Adrenal gland (tissue), 9 donors: ENCODE measurements at regions not wholly inside any gene's neighbourhood (a gene's known extent, or its start where the extent isn't known, plus 50 kb on each side); places are given as distances from the start of the nearest gene placed in this dataset.

Experiments
- DNase-seq, 7 donors: peaks; one replicate each; pipeline ENCODE4 v3.0.0-alpha.2; 2019 to 2020
- H3K27ac ChIP-seq, 5 donors: fragments of 200-600 bp; sonication (generic) in 4 of 5; 1 replicate in 3 of 5; 2 replicates in 2 of 5; pipeline versions ENCODE4 v1.5.1 to v1.8.0; 2016 to 2020; ENCODE audit warnings: mild to moderate bottlenecking in 1 of 5
- H3K27me3 ChIP-seq: fragments of 200-600 bp; 2 replicates; pipeline ENCODE4 v1.8.0; 2021
- H3K36me3 ChIP-seq, 2 donors: fragments of 200-600 bp; replicated peaks in 1 of 2; 1 replicate in 1 of 2; 2 replicates in 1 of 2; pipeline versions ENCODE4 v1.5.1 to v1.8.0; 2018 to 2022
- H3K4me1 ChIP-seq, 2 donors: fragments of 200-600 bp; replicated peaks in 1 of 2; 1 replicate in 1 of 2; 2 replicates in 1 of 2; pipeline versions ENCODE4 v1.5.1 to v1.8.0; 2018 to 2021
- H3K4me3 ChIP-seq, 4 donors: fragments of 200-600 bp; sonication (generic) in 3 of 4; one replicate each; pipeline ENCODE4 v1.5.1; 2016 to 2018
- H3K9me3 ChIP-seq, 3 donors: fragments of 200-600 bp; sonication (generic) in 1 of 3; replicated peaks in 1 of 3; 1 replicate in 2 of 3; 2 replicates in 1 of 3; pipeline versions ENCODE4 v1.5.1 to v1.8.0; 2016 to 2021
- CTCF ChIP-seq, 6 experiments: fragments of 450-650 bp in 4 of 6; fragments of 200-600 bp in 2 of 6; sonication (generic) in 1 of 6; IDR thresholded peaks; 1 replicate in 5 of 6; 2 replicates in 1 of 6; pipeline versions ENCODE4 v1.5.1 to v1.8.0; 2016 to 2021; ENCODE audit warnings: antibody characterized with exemption in 6 of 6, mild to moderate bottlenecking in 2 of 6, moderate library complexity in 1 of 6
- POLR2A ChIP-seq, 2 donors: fragments of 450-650 bp; IDR thresholded peaks; one replicate each; pipeline ENCODE4 v1.6.1; 2017; ENCODE audit warnings: antibody characterized with exemption in 2 of 2, mild to moderate bottlenecking in 2 of 2, moderate library complexity in 1 of 2
- WGBS, 4 donors: extraction: QIAGEN DNeasy Blood & Tissue Kit in 2 of 4; methylation state at CpG; one replicate each; pipeline versions ENCODE4 v1.1.5 to v1.1.7; 2013 to 2017; 5-methylcytosine and 5-hydroxymethylcytosine counted together
- intact Hi-C, 2 donors: fragments of 100-400 bp; cut with DNase I; formaldehyde crosslinking; loops; one replicate each; pipeline versions ENCODE4 v1.14.1 to v1.15.0; 2022 to 2023
- donor health status: healthy with polysubstance abuse.
- donor health status: Bipolar disorder and iron deficiency.
- donor health status: DM: yes; HTN: yes; CAD: no.
- donor health status: DM: no; HTN: no; CAD: no.
- donor health status: DM: no; HTN: no; CAD: no.

DNA sequence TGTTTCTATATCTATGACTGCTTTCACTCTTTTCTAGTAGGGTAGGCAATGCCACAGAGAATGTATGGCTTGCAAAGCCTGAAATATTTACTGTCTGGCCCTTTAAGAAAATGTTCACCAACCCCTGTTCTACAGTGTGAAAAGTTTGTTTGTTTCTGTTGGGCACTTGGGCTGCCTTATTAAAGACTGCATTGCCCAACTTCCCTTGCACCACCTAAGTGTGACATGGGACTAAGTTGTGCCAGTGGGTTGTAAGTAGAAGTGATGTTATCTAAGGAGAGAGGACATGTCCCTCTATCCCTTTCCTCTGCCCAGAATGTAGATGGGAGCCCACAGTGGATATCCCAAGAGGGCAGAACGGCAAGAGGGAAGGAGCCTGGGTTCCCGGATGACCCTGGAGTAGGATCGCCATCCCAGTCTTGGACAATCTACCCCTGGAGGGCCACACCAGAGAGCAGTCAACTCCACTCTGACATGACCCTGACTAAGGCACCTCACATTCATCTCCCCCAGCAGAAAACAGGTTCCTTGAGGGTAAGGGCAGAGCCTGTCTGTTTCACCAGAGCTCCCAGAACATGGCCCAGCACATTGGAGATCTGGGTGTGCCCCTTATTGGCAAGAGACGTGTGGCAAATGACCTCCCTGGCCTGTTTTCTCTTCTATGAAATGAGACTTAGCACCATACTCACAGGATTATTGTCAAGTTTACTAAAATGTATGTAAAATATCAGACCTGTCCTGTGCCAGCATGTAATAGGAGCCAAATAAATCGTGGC lies 138.8 kb downstream of the SMAD6 start:
- 61 to 100% (median 81%) methylated on average over 5 of the region's 5 CpGs for WGBS, 4 donors
- Histone ChIP-seq H3K4me3 (no peak overlapping the region), H3K9me3 (no peaks in the 10 kb centered on the region), H3K27me3 (no peaks in the 10 kb centered on the region), H3K4me1 (peaks cover 5 to 8% of the 10 kb centered on the region in 2 donors), H3K27ac (peak overlapping the region in 1 of 5 donors; percentile 17), H3K36me3 (no peaks in the 10 kb centered on the region)
- intact Hi-C loops, result loop anchor here in 1 of 2 donors (10.0 kb wide), 1 partner anchor 136 kb away; the partner anchor contains the start of gene SMAD6
- no peak for DNase-seq
- TF ChIP-seq POLR2A (IDR thresholded peaks at IDR 0.05) (no peak), CTCF (IDR thresholded peaks at IDR 0.05) (no peak)

- Histone ChIP-seq H3K27ac (peak overlapping the region; percentile 66 to 100 (median 84)), H3K27me3 (no peaks in the 10 kb centered on the region), H3K36me3 (no peaks in the 10 kb centered on the region), H3K4me3 (peak overlapping the region in 2 of 4 donors; percentile 20 to 80), H3K4me1 (peaks cover 5 to 8% of the 10 kb centered on the region in 2 donors), H3K9me3 (no peaks in the 10 kb centered on the region)
- intact Hi-C loops, result loop anchor here in 1 of 2 donors (10.0 kb wide), 1 partner anchor 137 kb away; the partner anchor contains the start of gene SMAD6
- peak; percentile 84 to 92 (median 91) for DNase-seq
- 5 to 11% (median 6%) methylated on average over 22 to 50 of the region's 50 CpGs for WGBS, 4 donors
- TF ChIP-seq CTCF (IDR thresholded peaks at IDR 0.05), result no peak
- TF ChIP-seq POLR2A (IDR thresholded peaks at IDR 0.05), result peak in 1 of 2 donors; percentile 79
Observed at GRCh38 chr15:66841953-66842681, 140.1 kb downstream of the SMAD6 start.

DNA sequence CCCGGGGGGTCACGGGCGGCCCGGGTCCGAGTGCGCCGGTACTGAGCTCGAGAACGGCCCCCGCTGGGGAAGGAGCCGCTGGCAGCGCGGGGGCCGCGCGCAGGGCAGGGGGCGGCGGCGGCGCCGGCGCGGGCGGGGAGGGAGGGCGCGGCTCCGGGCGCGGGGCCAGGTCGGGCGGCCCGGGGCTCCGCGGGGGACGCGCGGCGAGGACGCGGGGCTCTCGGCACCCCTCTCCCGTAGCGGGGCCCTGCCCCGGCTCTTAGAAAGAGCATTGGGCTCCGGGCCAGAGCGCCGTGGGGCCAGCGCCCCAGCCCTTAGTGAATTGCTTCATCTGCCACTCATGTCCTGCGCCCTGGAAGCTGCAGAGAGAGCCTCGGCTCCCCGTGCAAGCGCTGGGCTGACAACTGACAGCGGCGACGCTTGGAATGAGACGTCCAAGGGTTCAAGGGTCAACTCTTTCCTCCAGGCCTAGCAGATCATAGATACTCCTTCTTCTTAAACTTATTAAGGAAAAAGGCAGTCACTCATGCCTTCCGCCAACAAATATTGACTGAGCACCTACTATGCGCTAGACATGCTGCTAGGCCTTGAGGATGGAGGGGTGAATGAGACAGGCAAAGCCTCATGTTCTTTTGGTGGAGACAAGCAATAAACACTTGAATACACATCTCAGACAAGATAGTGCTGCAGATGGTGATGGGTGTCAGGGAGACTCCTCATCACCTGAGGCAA lies 140.8 kb downstream of the SMAD6 start:
- H3K9me3 ChIP-seq, result no peaks in the 10 kb centered on the region
- WGBS, 4 donors, result 3 to 80% (median 10%) methylated on average over 2 to 58 of the region's 58 CpGs
- no peak for TF ChIP-seq CTCF (IDR thresholded peaks at IDR 0.05)
- peak in 1 of 2 donors; percentile 17 for TF ChIP-seq POLR2A (IDR thresholded peaks at IDR 0.05)
- no peaks in the 10 kb centered on the region for H3K36me3 ChIP-seq
- DNase-seq, result peak; percentile 67 to 90 (median 79)
- intact Hi-C loops, result loop anchor here in 1 of 2 donors (10.0 kb wide), 1 partner anchor 138 kb away; the partner anchor contains the start of gene SMAD6
- peak overlapping the region in 4 of 5 donors; percentile 67 to 100 (median 89) for H3K27ac ChIP-seq
- H3K4me1 ChIP-seq, result peaks cover 5 to 8% of the 10 kb centered on the region in 2 donors
- no peaks in the 10 kb centered on the region for H3K27me3 ChIP-seq
- peak overlapping the region in 2 of 4 donors; percentile 20 to 80 for H3K4me3 ChIP-seq
